ENCODE measurements at regions not wholly inside any gene's neighbourhood (a gene's known extent, or its start where the extent isn't known, plus 50 kb on each side); places are given as distances from the start of the nearest gene placed in this dataset.

- TF ChIP-seq CTCF (IDR thresholded peaks at IDR 0.05), result no peak
- no peak for TF ChIP-seq POLR2A (IDR thresholded peaks at IDR 0.05)
Measured at GRCh38 chr3:110731148-110731547, 340.5 kb upstream of the NECTIN3 start.

Data from uterus (tissue), 2 donors.